ENCODE measurements at regions not wholly inside any gene's neighbourhood (a gene's known extent, or its start where the extent isn't known, plus 50 kb on each side); places are given as distances from the start of the nearest gene placed in this dataset.

DNA sequence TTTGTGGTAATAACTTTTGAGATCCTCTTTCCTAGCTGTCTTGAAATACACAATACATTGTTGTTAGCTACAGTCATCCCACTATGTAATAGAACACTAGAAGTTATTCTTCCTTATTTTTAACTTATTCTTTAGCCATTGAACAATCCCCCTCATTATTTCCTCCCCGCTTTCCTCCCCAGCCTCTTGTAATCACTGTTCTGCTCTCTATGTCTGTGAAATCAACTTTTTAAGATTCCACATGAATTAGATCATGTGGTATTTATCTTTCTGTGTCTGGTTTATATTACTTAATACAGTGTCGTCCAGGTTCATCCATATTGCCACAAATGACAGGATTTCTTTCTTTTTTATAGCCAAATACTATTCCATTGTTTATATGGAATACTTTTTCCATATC, 72.9 kb downstream of the SLC10A2 start:
- Histone ChIP-seq H3K27me3 (ENCODE audit: control insufficient read depth, insufficient read depth, low read length) (no peaks in the 10 kb centered on the region), H3K4me3 (ENCODE audit: low read depth, low read length) (no peak overlapping the region), H3K36me3 (ENCODE audit: control insufficient read depth, insufficient read depth, low read length) (no peaks in the 10 kb centered on the region)
- no peak for TF ChIP-seq CTCF (IDR thresholded peaks at IDR 0.05; ENCODE audit: insufficient read depth, low read depth, low read length)
- no peak for DNase-seq (ENCODE audit: low read depth)
- ChIA-PET CTCF (no interaction called here), POLR2A (no interaction called here)

GRCh38 chr13:102984210-102984609, 82.0 kb downstream of the SLC10A2 start:
- TF ChIP-seq CTCF (IDR thresholded peaks at IDR 0.05; ENCODE audit: insufficient read depth, low read depth, low read length) = no peak
- ChIA-PET POLR2A (no interaction called here), CTCF (no interaction called here)
- DNase-seq (ENCODE audit: low read depth) = no peak
- no peaks in the 10 kb centered on the region for H3K27me3 ChIP-seq (ENCODE audit: control insufficient read depth, insufficient read depth, low read length)
- no peak overlapping the region for H3K4me3 ChIP-seq (ENCODE audit: low read depth, low read length)
- no peaks in the 10 kb centered on the region for H3K36me3 ChIP-seq (ENCODE audit: control insufficient read depth, insufficient read depth, low read length)

GRCh38 chr13:102983496-102983895, 82.7 kb downstream of the SLC10A2 start:
- POLR2A ChIA-PET = no interaction called here
- peak; percentile 85 for DNase-seq (ENCODE audit: low read depth)
- Histone ChIP-seq H3K27me3 (ENCODE audit: control insufficient read depth, insufficient read depth, low read length) (no peaks in the 10 kb centered on the region), H3K36me3 (ENCODE audit: control insufficient read depth, insufficient read depth, low read length) (no peaks in the 10 kb centered on the region), H3K4me3 (ENCODE audit: low read depth, low read length) (no peak overlapping the region)
- TF ChIP-seq CTCF (IDR thresholded peaks at IDR 0.05; ENCODE audit: insufficient read depth, low read depth, low read length) = no peak
- CTCF ChIA-PET = no interaction called here

GRCh38 chr13:102980331-102980982, 85.8 kb downstream of the SLC10A2 start:
- H3K36me3 ChIP-seq (ENCODE audit: control insufficient read depth, insufficient read depth, low read length) = no peaks in the 10 kb centered on the region
- H3K4me3 ChIP-seq (ENCODE audit: low read depth, low read length) = no peak overlapping the region
- no peaks in the 10 kb centered on the region for H3K27me3 ChIP-seq (ENCODE audit: control insufficient read depth, insufficient read depth, low read length)
- DNase-seq (ENCODE audit: low read depth) = no peak
- CTCF ChIA-PET = interaction anchor here (0.7 kb wide), 1 partner anchor 152 kb away, joined by 3 read pairs; no protein-coding TSS in a partner anchor
- POLR2A ChIA-PET = no interaction called here
- no peak for TF ChIP-seq CTCF (IDR thresholded peaks at IDR 0.05; ENCODE audit: insufficient read depth, low read depth, low read length)

DNA sequence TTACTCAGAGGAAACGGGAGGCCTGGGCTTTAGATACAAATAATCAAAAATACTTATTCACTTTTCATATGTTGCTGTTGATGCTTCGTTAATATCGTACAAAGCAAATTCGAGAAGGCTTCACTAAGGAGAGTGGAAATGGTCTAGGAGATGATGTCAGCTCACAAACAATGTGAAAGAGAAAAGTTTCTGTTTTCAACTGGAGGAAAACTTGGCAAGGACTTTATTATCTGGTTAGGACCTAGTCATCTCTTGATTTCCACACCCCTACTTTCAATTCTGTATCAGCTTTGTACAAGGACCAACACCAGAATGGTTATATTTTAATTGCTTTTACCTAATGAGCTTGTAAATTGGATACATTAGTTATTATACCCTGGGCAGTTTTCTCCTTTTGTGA, 88.0 kb downstream of the SLC10A2 start:
- peak; percentile 30 for DNase-seq (ENCODE audit: low read depth)
- POLR2A ChIA-PET = no interaction called here
- CTCF ChIA-PET = no interaction called here

More for the DNA sequence above, 88.0 kb downstream of the SLC10A2 start:
- H3K4me3 ChIP-seq (ENCODE audit: low read depth, low read length) = peak overlapping the region; percentile 23
- no peak for TF ChIP-seq CTCF (IDR thresholded peaks at IDR 0.05; ENCODE audit: insufficient read depth, low read depth, low read length)
- H3K36me3 ChIP-seq (ENCODE audit: control insufficient read depth, insufficient read depth, low read length) = no peaks in the 10 kb centered on the region
- no peaks in the 10 kb centered on the region for H3K27me3 ChIP-seq (ENCODE audit: control insufficient read depth, insufficient read depth, low read length)
